AG09319 (cell line): ENCODE measurements at regions not wholly inside any gene's neighbourhood (a gene's known extent, or its start where the extent isn't known, plus 50 kb on each side); places are given as distances from the start of the nearest gene placed in this dataset.

Experiments
- DNase-seq: peaks from one replicate; pipeline ENCODE4 v3.0.0-alpha.2; 2010; ENCODE audit warnings: low read depth; ENCODE audit errors: extremely low read depth
- CTCF ChIP-seq: IDR thresholded peaks from 2 replicates; pipeline ENCODE4 v1.5.1; 2011; ENCODE audit warnings: low read depth, mild to moderate bottlenecking, inconsistent platforms, low read length, moderate library complexity

- no peak for DNase-seq
- no peak for TF ChIP-seq CTCF
Observed at GRCh38 chr4:127179256-127180087, 453.3 kb upstream of the INTU start.

- DNase-seq, result no peak
- no peak for TF ChIP-seq CTCF
Observed at GRCh38 chr4:127181001-127181400, 451.8 kb upstream of the INTU start.

- no peak for TF ChIP-seq CTCF
- no peak for DNase-seq
Observed at GRCh38 chr4:127182687-127183086, 450.1 kb upstream of the INTU start.

GRCh38 chr4:127188847-127189246 is 443.9 kb upstream of the INTU start:
- no peak for DNase-seq
- peak; percentile 1 for TF ChIP-seq CTCF

GRCh38 chr4:127194281-127194680 is 438.5 kb upstream of the INTU start:
- TF ChIP-seq CTCF, result no peak
- no peak for DNase-seq

- TF ChIP-seq CTCF, result no peak
- DNase-seq, result no peak
Observed at GRCh38 chr4:127196655-127197352, 436.0 kb upstream of the INTU start.

GRCh38 chr4:127203562-127204200 is 429.1 kb upstream of the INTU start:
- no peak for DNase-seq
- TF ChIP-seq CTCF, result no peak
